ENCODE measurements at regions not wholly inside any gene's neighbourhood (a gene's known extent, or its start where the extent isn't known, plus 50 kb on each side); places are given as distances from the start of the nearest gene placed in this dataset.

DNA sequence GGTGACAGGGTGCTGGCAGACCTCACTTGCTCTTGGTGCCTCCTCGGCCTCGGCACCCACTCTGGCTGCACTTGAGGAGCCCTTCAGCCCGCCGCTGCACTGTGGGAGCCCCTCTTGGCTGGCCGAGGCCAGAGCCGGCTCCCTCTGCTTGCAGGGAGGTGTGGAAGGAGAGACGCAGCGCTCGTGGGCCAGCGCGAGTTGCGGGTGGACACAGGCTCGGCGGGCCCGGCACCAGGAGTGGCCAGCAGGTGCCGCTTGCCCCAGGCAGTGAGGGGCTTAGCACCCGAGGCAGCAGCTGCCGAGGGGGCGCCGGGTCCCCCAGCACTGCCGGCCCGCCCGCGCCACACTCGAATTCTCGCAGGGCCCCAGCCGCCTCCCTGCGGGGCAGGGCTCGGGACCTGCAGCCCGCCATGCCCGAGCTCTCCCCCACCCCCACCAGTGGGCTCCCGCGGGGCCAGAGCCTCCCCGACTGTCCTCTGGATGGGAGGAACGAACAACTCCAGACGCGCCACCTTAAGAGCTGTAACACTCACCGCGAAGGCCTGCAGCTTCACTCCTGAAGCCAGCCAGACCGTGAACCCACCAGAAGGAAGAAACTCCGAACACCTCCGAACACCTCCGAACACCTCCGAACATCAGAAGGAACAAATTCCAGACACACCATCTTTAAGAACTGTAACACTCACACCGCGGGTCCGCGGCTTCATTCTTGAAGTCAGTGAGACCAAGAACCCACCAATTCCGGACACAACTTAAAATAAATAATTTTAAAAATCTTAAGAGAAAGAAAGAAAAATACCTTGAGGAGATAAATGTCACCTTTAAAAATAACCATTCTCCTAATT is 311.1 kb upstream of the SLC7A11 start:
- DNase-seq (ENCODE audit: low read depth): no peak
- no peak overlapping the region for H3K4me3 ChIP-seq (ENCODE audit: low read depth, low read length)
- no peaks in the 10 kb centered on the region for H3K27me3 ChIP-seq (ENCODE audit: control insufficient read depth, insufficient read depth, low read length)
- TF ChIP-seq CTCF (IDR thresholded peaks at IDR 0.05; ENCODE audit: insufficient read depth, low read length, severe bottlenecking): no peak
- no peaks in the 10 kb centered on the region for H3K36me3 ChIP-seq (ENCODE audit: control insufficient read depth, insufficient read depth, low read length)
- no peak for FAIRE-seq

DNA sequence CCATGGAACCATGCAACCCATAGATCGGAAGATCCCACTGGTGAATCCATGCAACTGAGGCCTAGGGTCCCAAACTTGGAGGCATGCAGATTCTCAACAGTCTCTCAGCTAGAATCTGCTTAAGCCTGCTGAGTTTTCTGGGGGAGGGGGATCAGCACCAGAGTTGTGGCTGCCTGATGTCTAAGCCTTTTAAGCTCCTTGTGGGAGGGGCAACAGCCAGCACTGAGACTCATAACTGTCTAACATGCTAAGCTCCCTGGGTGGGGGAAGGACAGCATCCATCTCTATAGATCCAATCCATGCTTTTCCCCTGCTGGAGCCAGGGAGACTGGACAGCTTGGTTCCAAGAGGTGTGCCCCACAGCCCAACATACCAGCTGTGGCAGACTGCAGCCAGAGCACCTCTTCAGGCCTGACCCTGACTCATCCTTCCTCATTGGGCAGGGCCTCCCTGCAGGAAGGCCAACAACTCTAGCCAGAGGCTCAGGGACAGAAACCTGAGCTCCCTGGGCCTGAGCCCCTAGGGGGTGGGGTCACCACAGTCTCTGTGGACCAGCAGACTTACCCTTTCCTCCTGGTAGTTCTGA is 300.1 kb upstream of the SLC7A11 start:
- DNase-seq (ENCODE audit: low read depth): peak; percentile 55
- no peak overlapping the region for H3K4me3 ChIP-seq (ENCODE audit: low read depth, low read length)
- TF ChIP-seq CTCF (IDR thresholded peaks at IDR 0.05; ENCODE audit: insufficient read depth, low read length, severe bottlenecking): no peak
- FAIRE-seq: peak; percentile 62
- H3K36me3 ChIP-seq (ENCODE audit: control insufficient read depth, insufficient read depth, low read length): no peaks in the 10 kb centered on the region
- H3K27me3 ChIP-seq (ENCODE audit: control insufficient read depth, insufficient read depth, low read length): no peaks in the 10 kb centered on the region

DNA sequence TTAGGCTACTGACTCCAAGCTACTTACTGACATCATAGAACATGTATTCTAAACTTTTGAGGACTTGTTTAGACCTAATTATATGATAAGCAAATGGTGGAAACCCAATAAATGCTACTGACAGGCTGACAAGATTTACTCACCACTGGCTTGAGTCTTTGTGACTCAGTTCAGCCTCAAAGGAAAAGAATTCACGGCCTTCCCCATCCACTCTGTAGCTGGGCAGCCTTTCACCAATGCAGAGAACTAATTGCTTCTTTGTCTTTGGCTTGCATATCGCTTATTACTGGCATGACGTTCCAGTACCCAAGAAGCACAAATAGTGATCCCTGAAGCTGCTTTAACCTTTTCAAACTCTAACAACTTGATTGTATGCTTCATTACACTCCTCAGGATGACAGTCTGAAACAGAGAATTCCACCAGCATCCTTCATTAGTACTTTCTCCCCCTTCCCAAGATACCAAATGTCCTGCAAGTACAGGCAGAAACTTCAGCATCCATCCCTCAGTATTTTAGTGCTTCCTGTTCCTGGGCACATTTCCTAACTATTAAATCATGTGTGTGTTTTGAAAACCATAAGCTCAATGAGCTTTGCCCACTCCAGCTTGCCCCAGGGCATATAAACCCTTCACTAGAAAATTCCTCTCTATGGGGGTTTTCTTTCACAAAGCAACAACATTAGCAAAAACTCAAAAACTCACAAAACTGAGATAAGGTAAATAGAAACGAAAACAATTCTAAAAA is 298.1 kb upstream of the SLC7A11 start:
- no peaks in the 10 kb centered on the region for H3K36me3 ChIP-seq (ENCODE audit: control insufficient read depth, insufficient read depth, low read length)
- no peak overlapping the region for H3K4me3 ChIP-seq (ENCODE audit: low read depth, low read length)
- no peak for TF ChIP-seq CTCF (IDR thresholded peaks at IDR 0.05; ENCODE audit: insufficient read depth, low read length, severe bottlenecking)
- FAIRE-seq (peak; percentile 32), DNase-seq (ENCODE audit: low read depth) (peak; percentile 70)
- no peaks in the 10 kb centered on the region for H3K27me3 ChIP-seq (ENCODE audit: control insufficient read depth, insufficient read depth, low read length)

DNA sequence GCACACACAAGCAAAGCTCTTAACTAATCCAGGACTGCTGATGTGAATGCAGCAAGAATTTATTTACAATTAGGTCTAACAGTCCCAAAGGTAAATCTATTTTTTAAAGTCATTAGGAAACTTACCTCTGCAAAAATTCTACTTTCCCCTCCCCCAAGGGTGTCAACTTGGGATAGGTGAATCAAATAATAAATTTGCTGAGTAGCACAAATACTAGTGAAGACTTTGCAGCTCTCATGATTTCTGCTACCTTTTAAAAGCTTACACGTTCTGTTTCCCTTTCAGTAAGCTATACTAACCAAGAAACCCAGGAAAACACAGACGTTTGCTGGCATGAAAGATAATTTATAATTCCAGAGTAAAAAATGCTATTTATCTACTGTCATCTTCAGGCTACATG is 296.6 kb upstream of the SLC7A11 start:
- Histone ChIP-seq H3K4me3 (ENCODE audit: low read depth, low read length) (no peak overlapping the region), H3K36me3 (ENCODE audit: control insufficient read depth, insufficient read depth, low read length) (no peaks in the 10 kb centered on the region), H3K27me3 (ENCODE audit: control insufficient read depth, insufficient read depth, low read length) (no peaks in the 10 kb centered on the region)
- no peak for DNase-seq (ENCODE audit: low read depth)
- no peak for TF ChIP-seq CTCF (IDR thresholded peaks at IDR 0.05; ENCODE audit: insufficient read depth, low read length, severe bottlenecking)
- FAIRE-seq: no peak

DNA sequence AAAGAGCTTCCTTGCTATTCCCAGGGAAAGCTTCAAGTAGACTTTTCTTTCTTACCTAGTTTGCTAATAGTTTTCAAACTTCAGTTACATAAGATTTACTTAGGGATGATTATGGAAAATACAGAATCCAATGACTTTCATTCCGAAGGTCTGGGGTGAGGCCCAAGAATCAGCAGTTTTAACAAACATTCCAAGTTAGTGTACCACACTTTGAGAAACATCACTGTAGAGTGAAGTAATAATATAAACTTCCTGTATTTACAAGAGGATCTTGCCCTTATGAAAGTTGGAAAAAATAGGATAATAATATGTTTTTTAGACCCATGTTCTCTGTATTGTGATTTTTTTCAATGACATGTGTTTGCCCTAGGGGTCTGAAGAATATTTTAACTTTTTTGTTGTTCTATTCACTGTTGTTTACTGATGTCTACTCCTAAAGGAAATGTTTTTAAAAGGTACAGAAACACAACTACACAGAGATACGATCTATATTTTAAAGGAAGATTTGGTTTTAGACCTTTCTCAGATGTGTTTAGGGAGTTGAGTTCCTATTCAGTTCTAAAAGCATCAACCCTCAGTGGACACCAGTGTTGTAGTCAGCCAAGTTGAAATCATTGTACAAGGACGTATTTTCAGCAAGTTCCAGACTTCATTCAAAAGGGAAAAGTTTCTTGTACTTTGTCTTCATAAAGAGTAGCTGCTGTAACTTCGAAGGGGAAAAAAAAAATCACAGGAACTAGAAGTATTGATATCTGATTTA is 295.8 kb upstream of the SLC7A11 start:
- no peak for DNase-seq (ENCODE audit: low read depth)
- no peak for FAIRE-seq
- Histone ChIP-seq H3K4me3 (ENCODE audit: low read depth, low read length) (no peak overlapping the region), H3K27me3 (ENCODE audit: control insufficient read depth, insufficient read depth, low read length) (no peaks in the 10 kb centered on the region), H3K36me3 (ENCODE audit: control insufficient read depth, insufficient read depth, low read length) (no peaks in the 10 kb centered on the region)
- TF ChIP-seq CTCF (IDR thresholded peaks at IDR 0.05; ENCODE audit: insufficient read depth, low read length, severe bottlenecking): no peak
